DMS53 treated with DMSO at 0.1 percent for 48 hours (cell line): ENCODE measurements at regions not wholly inside any gene's neighbourhood (a gene's known extent, or its start where the extent isn't known, plus 50 kb on each side); places are given as distances from the start of the nearest gene placed in this dataset.
"Not testable (repeated sequence)": the region's sequence is repeated elsewhere in the genome, so short reads cannot be mapped to it uniquely, and the experiment has no call there.

Experiments
- DNase-seq: peaks from one replicate; lab custom pipeline; 2025; ENCODE audit not compliant: unreplicated experiment; lab: John Stamatoyannopoulos, UW

DNA sequence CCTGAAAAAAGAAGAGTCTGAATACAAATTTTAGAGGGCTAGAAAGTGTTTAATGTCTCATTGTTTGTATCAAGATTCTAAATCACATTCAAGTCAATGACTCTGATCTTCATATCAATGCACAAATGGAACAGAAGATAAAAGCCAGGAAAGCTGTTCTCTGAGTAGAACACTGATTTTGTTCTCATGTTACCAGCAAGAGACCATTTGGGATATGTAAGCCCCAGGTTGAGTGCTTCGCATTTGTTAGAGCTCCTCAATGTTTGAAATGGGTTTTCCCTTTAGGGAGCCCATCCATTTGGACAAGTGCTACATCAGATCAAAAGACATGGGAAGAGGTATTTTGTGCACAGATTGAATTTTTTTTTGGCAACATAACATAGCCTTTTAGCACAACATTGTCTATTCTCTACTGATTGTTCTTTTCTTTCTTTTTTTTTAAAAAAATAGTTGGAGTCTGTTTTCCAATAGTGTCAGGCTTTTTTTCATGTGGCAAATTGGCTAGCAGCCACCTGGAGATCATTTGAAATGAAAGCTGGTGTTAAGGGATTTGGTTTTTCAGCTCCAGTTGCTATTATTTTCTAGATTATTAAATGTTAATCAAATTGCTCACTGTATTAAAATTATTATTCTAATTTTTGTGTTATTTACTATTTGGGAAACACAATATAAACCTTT lies 74.5 kb upstream of the ZPLD1 start:
- DNase-seq: no peak

DNA sequence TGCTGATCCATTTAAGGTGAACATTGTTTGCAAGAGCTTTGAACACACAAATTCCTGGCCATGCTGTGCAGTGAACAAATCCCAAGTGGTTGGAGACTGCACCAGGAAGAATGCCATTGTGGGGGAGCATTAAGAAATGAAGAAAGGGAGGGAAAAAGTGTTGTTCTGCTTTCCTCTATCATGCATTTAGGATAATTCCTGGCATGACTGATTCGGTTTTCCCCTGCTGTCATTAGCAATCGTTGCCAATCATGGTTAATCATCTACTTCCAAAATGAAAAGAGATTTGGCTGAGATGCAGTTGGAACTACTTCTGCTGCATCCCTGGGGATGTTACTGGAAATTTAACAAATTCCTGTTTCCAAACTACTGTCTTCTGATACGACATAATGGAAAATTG lies 73.7 kb upstream of the ZPLD1 start:
- DNase-seq: no peak

DNA sequence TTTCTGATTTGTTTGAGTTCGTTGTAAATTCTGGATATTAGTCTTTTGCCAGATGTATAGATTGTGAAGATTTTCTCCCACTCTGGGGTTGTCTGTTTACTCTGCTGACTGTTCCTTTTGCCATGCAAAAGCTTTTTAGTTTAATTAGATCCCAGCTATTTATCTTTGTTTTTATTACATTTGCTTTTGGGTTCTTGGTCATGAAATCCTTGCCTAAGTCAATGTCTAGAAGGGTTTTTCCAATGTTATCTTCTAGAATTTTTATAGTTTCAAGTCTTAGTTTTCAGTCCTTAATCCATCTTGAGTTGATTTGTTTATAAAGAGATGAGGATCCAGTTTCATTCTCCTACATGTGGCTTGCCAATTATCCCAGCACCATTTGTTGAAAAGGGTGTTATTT lies 68.7 kb upstream of the ZPLD1 start:
- DNase-seq: not testable (repeated sequence)

DNA sequence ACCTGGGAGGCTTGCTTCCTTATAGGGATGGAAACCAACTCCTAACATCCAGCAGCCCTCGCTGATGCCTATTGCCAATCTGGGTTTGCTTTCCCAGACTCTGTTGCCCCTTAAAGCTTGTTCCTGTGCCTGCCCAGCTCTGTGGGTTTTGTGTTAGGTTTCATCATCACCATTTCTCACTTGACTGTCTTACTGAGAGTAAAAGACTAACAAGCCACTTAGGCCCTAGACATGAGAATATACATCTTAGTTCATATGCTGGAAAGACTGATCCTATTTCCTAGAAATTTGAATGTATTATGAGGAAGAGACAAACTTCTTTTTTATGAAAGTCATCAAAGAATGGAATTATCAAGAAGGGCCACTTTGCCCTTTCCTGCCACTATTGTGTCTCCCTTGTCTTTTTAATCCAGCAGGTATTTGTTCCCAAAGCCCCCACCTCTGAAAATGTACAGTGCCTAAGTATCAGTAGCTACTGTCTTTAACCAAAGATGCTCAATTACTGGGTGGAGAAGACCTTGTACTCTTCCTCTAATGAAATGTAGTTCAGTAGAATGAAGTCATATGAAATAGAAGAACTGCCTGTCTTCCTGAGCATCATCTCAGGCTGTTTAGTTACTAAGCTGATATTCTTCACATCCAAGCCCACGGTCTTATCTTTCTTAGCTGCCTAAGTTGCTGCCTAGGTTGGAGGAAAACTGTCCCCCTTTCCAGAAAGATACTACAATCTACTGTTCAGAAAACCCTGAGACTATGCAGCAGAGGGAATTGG lies 59.8 kb upstream of the ZPLD1 start:
- no peak for DNase-seq

DNA sequence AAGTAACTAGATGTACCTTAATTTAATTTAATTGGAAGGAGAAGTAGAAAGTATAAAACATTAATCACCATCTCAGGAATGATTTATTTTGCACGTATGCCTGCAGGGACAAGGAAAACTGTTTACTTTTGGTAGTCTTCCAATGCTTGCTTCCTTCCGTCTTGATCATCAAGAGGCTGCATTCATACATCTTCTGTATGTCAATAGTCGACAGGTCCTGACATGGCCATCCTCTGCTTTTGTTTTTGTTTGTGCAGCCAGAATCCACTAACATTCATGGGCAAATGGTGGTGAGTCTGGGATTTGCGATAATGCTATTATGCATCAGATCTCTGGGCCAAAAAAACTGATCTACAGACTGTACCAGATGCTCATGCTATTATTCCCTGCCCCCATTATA lies 56.6 kb upstream of the ZPLD1 start:
- DNase-seq: no peak

DNA sequence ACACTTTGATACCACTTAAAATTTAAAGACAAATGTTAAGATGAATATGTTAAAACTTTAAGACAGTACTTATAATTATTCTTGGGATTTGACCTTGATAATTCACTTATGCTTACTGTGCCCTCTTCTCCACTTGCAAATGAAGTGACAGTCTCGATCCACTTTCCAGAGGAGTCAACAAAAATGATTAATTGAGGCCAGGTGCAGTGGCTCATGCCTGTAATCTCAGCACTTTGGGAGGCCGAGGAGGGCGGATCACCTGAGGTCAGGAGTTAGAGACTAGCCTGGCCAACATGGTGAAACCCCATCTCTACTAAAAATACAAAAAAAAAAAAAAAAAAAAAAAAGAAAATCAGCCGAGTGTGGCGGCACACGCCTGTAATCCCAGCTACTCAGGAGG lies 52.6 kb upstream of the ZPLD1 start:
- not testable (repeated sequence) for DNase-seq
